A673 (cell line): ENCODE measurements at regions not wholly inside any gene's neighbourhood (a gene's known extent, or its start where the extent isn't known, plus 50 kb on each side); places are given as distances from the start of the nearest gene placed in this dataset.
A peak's percentile ranks its signal among the peaks of the same experiment; 100 is the strongest.

Source experiments
- BruUV-seq: library from RNA; stranded (reverse); fragments of 400-500 nt; replicated peaks from 2 replicates; lab custom pipeline; 2021; lab: Mats Ljungman, UMichigan
- CTCF ChIA-PET: fragments of 300-600 bp; sonication (Branson Sonifier 250); formaldehyde crosslinking; loops from one replicate; lab custom pipeline; 2022; ENCODE audit warnings: antibody characterized with exemption; lab: Charles Lee
- POLR2A ChIA-PET: fragments of 300-600 bp; sonication (Branson Sonifier 250); formaldehyde crosslinking; loops from one replicate; lab custom pipeline; 2022; ENCODE audit warnings: antibody characterized with exemption; ENCODE audit not compliant: low non-redundant PET; lab: Charles Lee
- DNase-seq: peaks from one replicate; pipeline ENCODE4 v3.0.0-alpha.2; 2015; ENCODE audit warnings: low spot score
- H3K27ac ChIP-seq: fragments of 200-600 bp; sonication (generic); 2 replicates; pipeline ENCODE4 v1.5.1; 2016; ENCODE audit warnings: mixed run types, low read depth, mild to moderate bottlenecking, mixed read lengths, antibody characterized with exemption, low read length; ENCODE audit not compliant: poor library complexity, severe bottlenecking
- H3K27me3 ChIP-seq: fragments of 200-600 bp; sonication (generic); replicated peaks from 2 replicates; pipeline ENCODE4 v1.6.1; 2017; ENCODE audit warnings: mixed run types, low read depth, mild to moderate bottlenecking, mixed read lengths, antibody characterized with exemption, low read length; ENCODE audit not compliant: insufficient read depth, poor library complexity
- H3K36me3 ChIP-seq: fragments of 200-600 bp; sonication (generic); 2 replicates; pipeline ENCODE4 v1.6.1; 2016; ENCODE audit warnings: mixed run types, mild to moderate bottlenecking, mixed read lengths, antibody characterized with exemption, low read length; ENCODE audit not compliant: insufficient read depth, poor library complexity, severe bottlenecking
- H3K4me1 ChIP-seq: fragments of 200-600 bp; sonication (generic); 2 replicates; pipeline ENCODE4 v1.6.1; 2017; ENCODE audit warnings: mixed run types, mild to moderate bottlenecking, mixed read lengths, antibody characterized with exemption, low read length; ENCODE audit not compliant: insufficient read depth, poor library complexity, severe bottlenecking
- H3K4me3 ChIP-seq: fragments of 200-600 bp; sonication (generic); 2 replicates; pipeline ENCODE4 v1.5.1; 2016; ENCODE audit warnings: low read depth, mixed run types, mild to moderate bottlenecking, mixed read lengths, low read length; ENCODE audit not compliant: poor library complexity, severe bottlenecking
- H3K9me3 ChIP-seq: fragments of 200-600 bp; sonication (generic); 2 replicates; pipeline ENCODE4 v1.6.1; 2016; ENCODE audit warnings: mixed run types, low read depth, mild to moderate bottlenecking, mixed read lengths, antibody characterized with exemption, low read length; ENCODE audit not compliant: poor library complexity, severe bottlenecking
- EZH2 ChIP-seq: fragments of 200-600 bp; sonication (generic); IDR thresholded peaks from 2 replicates; pipeline ENCODE4 v1.6.1; 2017; ENCODE audit warnings: borderline replicate concordance, low read depth, mild to moderate bottlenecking, mixed read lengths, antibody characterized with exemption, low read length; ENCODE audit not compliant: poor library complexity, severe bottlenecking
- intact Hi-C: fragments of 100-400 bp; cut with micrococcal nuclease; formaldehyde crosslinking; loops from one replicate; pipeline ENCODE4 v1.10.0; 2022; ENCODE audit not compliant: unreplicated experiment
- TF ChIP-seq, protein P1 (sequence below): fragments of 300-800, 200-600 bp; sonication (generic); conservative IDR thresholded peaks from 2 replicates; pipeline ENCODE4 v1.5.1; 2017; ENCODE audit warnings: low read depth, mild to moderate bottlenecking, antibody characterized with exemption, low read length, moderate library complexity, mixed read lengths

DNA sequence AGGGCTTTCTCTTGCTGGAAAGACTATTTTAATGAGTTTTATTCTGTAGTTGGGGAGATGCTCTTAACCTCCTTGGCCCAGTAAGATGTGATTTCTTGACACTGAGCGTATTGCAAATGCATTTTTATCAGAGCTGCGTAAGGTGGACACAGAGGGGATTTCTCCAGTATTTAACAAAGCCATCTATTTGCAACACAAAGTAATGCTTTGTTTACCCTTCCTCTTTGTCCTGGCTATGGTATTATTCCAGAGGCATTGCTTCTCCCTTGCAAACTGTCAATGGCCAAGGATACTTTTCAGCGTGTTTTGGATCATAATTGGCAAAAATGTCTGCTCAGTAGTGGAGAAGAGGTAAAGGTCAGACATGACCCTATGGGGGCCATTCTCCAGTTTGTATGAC lies 90.8 kb upstream of the PIK3C3 start:
- H3K27ac ChIP-seq, result no peak overlapping the region
- POLR2A ChIA-PET, result no interaction called here
- BruUV-seq, result no TSS peak
- no peaks in the 10 kb centered on the region for H3K27me3 ChIP-seq
- H3K36me3 ChIP-seq, result no peaks in the 10 kb centered on the region
- CTCF ChIA-PET, result no interaction called here
- no peaks in the 10 kb centered on the region for H3K4me1 ChIP-seq
- no peak for TF ChIP-seq EZH2
- TF ChIP-seq, protein P1, sequence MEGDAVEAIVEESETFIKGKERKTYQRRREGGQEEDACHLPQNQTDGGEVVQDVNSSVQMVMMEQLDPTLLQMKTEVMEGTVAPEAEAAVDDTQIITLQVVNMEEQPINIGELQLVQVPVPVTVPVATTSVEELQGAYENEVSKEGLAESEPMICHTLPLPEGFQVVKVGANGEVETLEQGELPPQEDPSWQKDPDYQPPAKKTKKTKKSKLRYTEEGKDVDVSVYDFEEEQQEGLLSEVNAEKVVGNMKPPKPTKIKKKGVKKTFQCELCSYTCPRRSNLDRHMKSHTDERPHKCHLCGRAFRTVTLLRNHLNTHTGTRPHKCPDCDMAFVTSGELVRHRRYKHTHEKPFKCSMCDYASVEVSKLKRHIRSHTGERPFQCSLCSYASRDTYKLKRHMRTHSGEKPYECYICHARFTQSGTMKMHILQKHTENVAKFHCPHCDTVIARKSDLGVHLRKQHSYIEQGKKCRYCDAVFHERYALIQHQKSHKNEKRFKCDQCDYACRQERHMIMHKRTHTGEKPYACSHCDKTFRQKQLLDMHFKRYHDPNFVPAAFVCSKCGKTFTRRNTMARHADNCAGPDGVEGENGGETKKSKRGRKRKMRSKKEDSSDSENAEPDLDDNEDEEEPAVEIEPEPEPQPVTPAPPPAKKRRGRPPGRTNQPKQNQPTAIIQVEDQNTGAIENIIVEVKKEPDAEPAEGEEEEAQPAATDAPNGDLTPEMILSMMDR, result no peak
- no peaks in the 10 kb centered on the region for H3K9me3 ChIP-seq
- intact Hi-C loops, result no loop called here
- H3K4me3 ChIP-seq, result no peak overlapping the region
- no peak for DNase-seq

- Histone ChIP-seq H3K27ac (no peak overlapping the region), H3K27me3 (no peaks in the 10 kb centered on the region), H3K36me3 (no peaks in the 10 kb centered on the region), H3K4me3 (no peak overlapping the region), H3K9me3 (no peaks in the 10 kb centered on the region), H3K4me1 (no peaks in the 10 kb centered on the region)
- TF ChIP-seq, protein P1, result no peak
- no peak for TF ChIP-seq EZH2
- BruUV-seq, result no TSS peak
- ChIA-PET POLR2A (no interaction called here), CTCF (no interaction called here)
- intact Hi-C loops, result no loop called here
- DNase-seq, result no peak
Measured at GRCh38 chr18:41862921-41863320, 92.1 kb upstream of the PIK3C3 start.

DNA sequence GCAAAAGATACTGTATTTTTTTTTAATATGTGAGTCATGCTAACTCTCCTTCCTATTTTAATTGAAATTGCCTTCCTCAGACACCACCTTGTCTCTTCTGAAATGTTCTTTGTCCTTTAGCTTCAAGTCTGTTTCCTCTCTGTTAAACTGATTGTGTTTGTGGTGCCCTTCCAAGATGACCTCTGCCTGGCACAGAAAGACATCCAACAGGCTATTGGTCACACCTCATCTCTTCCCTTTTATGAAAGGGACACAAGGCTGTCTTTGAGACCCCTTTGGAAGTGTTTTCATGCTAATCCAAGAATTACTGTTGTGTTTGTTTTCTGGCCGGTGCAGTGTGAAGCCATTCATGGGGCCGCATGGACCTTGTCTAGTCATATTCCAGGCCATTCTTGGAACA lies 94.0 kb upstream of the PIK3C3 start:
- BruUV-seq, result no TSS peak
- Histone ChIP-seq H3K4me3 (no peak overlapping the region), H3K36me3 (no peaks in the 10 kb centered on the region), H3K9me3 (no peaks in the 10 kb centered on the region), H3K4me1 (no peaks in the 10 kb centered on the region), H3K27me3 (no peaks in the 10 kb centered on the region), H3K27ac (no peak overlapping the region)
- POLR2A ChIA-PET, result no interaction called here
- CTCF ChIA-PET, result no interaction called here
- DNase-seq, result no peak
- intact Hi-C loops, result no loop called here
- TF ChIP-seq EZH2, result no peak

GRCh38 chr18:41858761-41859555 lies 96.1 kb upstream of the PIK3C3 start:
- H3K36me3 ChIP-seq, result no peaks in the 10 kb centered on the region
- H3K4me3 ChIP-seq, result no peak overlapping the region
- intact Hi-C loops, result no loop called here
- no TSS peak for BruUV-seq
- peak; percentile 49 for DNase-seq
- H3K4me1 ChIP-seq, result no peaks in the 10 kb centered on the region
- CTCF ChIA-PET, result no interaction called here
- H3K27ac ChIP-seq, result no peak overlapping the region
- no peaks in the 10 kb centered on the region for H3K9me3 ChIP-seq
- POLR2A ChIA-PET, result no interaction called here
- peaks cover 3% of the 10 kb centered on the region for H3K27me3 ChIP-seq
- TF ChIP-seq EZH2, result no peak
- TF ChIP-seq, protein P1, result no peak
